HL-60 (cell line): ENCODE measurements at regions not wholly inside any gene's neighbourhood (a gene's known extent, or its start where the extent isn't known, plus 50 kb on each side); places are given as distances from the start of the nearest gene placed in this dataset.

Experiments used
- DNase-seq, 2 experiments: peaks; one replicate each; pipeline ENCODE4 v3.0.0-alpha.2; 2010 to 2020; ENCODE audit warnings: low read depth in 1 of 2, low spot score in 1 of 2
- H3K27ac ChIP-seq: fragments of 250-450 bp; sonication (Bioruptor Pico); replicated peaks from 2 replicates; pipeline ENCODE4 v1.5.1; 2020; ENCODE audit warnings: mild to moderate bottlenecking, moderate library complexity
- H3K27me3 ChIP-seq: fragments of 250-450 bp; sonication (Bioruptor Pico); 2 replicates; pipeline ENCODE4 v1.5.1; 2021; ENCODE audit warnings: mild to moderate bottlenecking, moderate library complexity; ENCODE audit not compliant: insufficient read depth, poor library complexity, severe bottlenecking
- H3K4me3 ChIP-seq: replicated peaks from 2 replicates; pipeline ENCODE4 v1.5.1; 2011; ENCODE audit warnings: mild to moderate bottlenecking, control low read depth, low read length; ENCODE audit not compliant: insufficient read depth
- GABPA ChIP-seq: IDR thresholded peaks from 2 replicates; pipeline ENCODE4 v1.6.1; 2012; ENCODE audit warnings: low read depth
- POLR2AphosphoS5 ChIP-seq: IDR thresholded peaks from 2 replicates; pipeline ENCODE4 v1.6.1; 2012; ENCODE audit warnings: low read depth
- SPI1 ChIP-seq: IDR thresholded peaks from 2 replicates; pipeline ENCODE4 v1.6.1; 2012; ENCODE audit warnings: low read depth, mild to moderate bottlenecking, borderline replicate concordance
- TF ChIP-seq, protein P1 (sequence below): IDR thresholded peaks from one replicate; pipeline ENCODE4 v1.5.1; 2011; ENCODE audit warnings: low read length, control low read depth, inconsistent platforms; ENCODE audit not compliant: insufficient read depth
- TF ChIP-seq, protein P2 (sequence below): IDR thresholded peaks from 2 replicates; pipeline ENCODE4 v1.6.1; 2012; ENCODE audit warnings: low read depth; ENCODE audit not compliant: insufficient replicate concordance

DNA sequence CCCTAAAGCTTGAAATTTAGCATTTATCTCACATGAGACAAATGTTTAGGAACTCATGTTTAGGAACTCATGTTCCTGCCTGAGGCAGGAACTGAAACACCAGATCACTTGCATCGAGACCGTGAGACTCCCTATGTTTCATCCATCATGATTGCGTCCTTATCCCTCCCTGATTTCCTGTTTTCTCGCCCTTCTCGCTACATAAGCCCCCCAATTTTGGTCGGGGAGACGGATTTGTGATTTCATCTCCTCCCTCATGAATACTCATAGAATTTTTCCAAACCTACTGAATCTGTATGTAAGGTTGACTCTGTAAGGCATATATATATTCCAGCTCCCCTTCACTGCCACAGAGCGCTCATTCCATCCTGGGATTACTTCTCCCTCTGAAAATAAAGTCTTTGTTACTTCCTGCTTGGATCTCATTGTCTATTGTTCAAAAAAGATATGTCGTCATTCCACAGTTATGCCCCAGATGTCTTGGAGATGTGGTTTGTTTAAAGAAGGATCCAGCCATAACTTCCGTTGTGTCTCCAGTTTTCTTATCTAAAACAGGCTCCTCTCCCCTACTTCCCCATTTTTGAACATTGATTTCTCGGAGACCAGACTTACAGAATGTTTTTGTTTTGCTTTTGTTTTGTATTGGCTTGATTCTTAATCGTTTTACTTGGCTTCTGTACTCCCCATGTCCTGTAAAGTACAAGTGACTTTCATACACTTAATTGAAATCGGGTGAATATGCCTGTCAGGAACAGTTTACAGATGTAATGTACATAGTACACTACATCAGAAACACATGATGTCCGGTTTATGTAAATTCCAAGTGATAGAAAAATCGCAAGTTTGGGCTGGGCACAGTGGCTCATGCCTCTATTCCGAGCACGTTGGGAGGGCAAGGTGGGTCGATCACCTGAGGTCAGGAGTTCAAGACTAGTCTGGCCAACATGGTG, 118.7 kb downstream of the HFE start:
- TF ChIP-seq, protein P1, sequence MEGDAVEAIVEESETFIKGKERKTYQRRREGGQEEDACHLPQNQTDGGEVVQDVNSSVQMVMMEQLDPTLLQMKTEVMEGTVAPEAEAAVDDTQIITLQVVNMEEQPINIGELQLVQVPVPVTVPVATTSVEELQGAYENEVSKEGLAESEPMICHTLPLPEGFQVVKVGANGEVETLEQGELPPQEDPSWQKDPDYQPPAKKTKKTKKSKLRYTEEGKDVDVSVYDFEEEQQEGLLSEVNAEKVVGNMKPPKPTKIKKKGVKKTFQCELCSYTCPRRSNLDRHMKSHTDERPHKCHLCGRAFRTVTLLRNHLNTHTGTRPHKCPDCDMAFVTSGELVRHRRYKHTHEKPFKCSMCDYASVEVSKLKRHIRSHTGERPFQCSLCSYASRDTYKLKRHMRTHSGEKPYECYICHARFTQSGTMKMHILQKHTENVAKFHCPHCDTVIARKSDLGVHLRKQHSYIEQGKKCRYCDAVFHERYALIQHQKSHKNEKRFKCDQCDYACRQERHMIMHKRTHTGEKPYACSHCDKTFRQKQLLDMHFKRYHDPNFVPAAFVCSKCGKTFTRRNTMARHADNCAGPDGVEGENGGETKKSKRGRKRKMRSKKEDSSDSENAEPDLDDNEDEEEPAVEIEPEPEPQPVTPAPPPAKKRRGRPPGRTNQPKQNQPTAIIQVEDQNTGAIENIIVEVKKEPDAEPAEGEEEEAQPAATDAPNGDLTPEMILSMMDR, result no peak
- peak; percentile 52; the same call in 1 of the 2 replicates for TF ChIP-seq POLR2AphosphoS5
- TF ChIP-seq GABPA, result no peak
- peak; percentile 84; the same call in 1 of the 2 replicates for TF ChIP-seq SPI1
- TF ChIP-seq, protein P2, sequence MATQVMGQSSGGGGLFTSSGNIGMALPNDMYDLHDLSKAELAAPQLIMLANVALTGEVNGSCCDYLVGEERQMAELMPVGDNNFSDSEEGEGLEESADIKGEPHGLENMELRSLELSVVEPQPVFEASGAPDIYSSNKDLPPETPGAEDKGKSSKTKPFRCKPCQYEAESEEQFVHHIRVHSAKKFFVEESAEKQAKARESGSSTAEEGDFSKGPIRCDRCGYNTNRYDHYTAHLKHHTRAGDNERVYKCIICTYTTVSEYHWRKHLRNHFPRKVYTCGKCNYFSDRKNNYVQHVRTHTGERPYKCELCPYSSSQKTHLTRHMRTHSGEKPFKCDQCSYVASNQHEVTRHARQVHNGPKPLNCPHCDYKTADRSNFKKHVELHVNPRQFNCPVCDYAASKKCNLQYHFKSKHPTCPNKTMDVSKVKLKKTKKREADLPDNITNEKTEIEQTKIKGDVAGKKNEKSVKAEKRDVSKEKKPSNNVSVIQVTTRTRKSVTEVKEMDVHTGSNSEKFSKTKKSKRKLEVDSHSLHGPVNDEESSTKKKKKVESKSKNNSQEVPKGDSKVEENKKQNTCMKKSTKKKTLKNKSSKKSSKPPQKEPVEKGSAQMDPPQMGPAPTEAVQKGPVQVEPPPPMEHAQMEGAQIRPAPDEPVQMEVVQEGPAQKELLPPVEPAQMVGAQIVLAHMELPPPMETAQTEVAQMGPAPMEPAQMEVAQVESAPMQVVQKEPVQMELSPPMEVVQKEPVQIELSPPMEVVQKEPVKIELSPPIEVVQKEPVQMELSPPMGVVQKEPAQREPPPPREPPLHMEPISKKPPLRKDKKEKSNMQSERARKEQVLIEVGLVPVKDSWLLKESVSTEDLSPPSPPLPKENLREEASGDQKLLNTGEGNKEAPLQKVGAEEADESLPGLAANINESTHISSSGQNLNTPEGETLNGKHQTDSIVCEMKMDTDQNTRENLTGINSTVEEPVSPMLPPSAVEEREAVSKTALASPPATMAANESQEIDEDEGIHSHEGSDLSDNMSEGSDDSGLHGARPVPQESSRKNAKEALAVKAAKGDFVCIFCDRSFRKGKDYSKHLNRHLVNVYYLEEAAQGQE, result no peak
- Histone ChIP-seq H3K27me3 (no peaks in the 10 kb centered on the region), H3K27ac (peak overlapping the region; percentile 97), H3K4me3 (peak overlapping the region; percentile 60)
- DNase-seq, result peak; percentile 50 to 73

DNA sequence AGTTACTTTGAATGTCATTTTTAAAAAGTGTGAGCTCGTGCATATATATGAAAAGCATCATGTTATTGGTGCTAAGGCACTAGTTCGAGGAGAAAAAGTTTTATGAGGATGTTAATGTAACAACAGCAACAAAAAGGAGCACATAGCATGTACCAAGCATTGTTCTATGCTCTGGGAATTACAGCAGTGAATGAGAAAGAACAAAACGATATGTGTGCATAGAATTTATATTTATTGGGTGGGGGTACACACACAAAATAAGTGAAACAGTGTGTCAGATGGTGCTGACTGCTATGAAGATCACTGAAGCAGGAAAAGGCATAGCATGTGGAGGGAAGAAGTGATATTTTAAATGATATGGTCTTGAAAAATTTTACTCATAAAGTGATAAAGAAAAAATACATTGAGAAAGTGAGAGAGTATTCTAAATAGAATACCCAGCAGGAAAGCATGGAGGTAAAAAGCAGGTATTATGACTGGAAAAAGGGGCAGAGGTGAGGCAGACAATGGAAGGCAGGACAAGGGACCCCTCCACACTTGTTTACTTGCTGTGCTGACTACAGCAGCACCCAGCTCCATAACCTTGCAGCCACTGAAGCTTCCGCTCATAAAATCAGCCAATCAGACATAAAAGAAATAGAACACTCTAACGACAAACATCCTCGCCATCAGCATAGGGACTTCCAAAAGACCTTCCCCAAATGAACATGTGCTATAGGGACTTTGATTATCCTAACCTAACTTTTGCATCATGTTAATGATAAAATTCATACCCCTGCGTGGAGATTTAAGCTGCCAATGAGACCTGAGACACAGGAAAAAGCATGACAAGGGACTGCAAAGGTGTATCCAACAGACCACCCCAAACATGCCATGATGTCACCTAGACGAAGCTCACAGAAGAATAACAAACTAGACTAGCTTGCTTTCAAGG, 119.9 kb downstream of the HFE start:
- DNase-seq, result no peak
- H3K27me3 ChIP-seq, result no peaks in the 10 kb centered on the region
- TF ChIP-seq SPI1, result no peak
- TF ChIP-seq GABPA, result no peak
- TF ChIP-seq POLR2AphosphoS5, result no peak
- TF ChIP-seq, protein P1, result no peak
- TF ChIP-seq, protein P2, result no peak
- no peak overlapping the region for H3K4me3 ChIP-seq
- H3K27ac ChIP-seq, result peak overlapping the region; percentile 97

DNA sequence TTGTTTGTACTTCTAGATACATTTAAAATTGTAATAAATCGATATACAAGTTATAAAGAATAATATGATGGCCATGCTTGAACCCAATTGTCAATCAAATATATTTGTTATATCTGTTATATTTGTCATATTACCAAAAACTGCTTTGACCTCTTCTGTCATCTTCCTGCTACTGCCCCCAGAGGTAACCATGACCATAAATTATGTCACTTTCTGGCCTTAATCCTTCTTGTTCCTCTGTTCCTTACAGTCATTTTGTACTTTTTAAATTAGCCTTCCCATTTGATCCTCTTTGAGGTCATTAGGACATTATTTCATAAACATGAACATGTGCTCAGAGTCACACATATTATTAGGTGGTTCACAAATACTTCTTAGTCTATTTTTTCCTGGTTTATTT, 124.7 kb downstream of the HFE start:
- TF ChIP-seq, protein P2, result no peak
- TF ChIP-seq POLR2AphosphoS5 (no peak), SPI1 (no peak), GABPA (no peak)
- TF ChIP-seq, protein P1, result no peak
- Histone ChIP-seq H3K27ac (no peak overlapping the region), H3K4me3 (no peak overlapping the region), H3K27me3 (no peaks in the 10 kb centered on the region)
- DNase-seq, result peak in 1 of 2 experiments; percentile 24
